ENCODE measurements at regions not wholly inside any gene's neighbourhood (a gene's known extent, or its start where the extent isn't known, plus 50 kb on each side); places are given as distances from the start of the nearest gene placed in this dataset.
A peak's percentile ranks its signal among the peaks of the same experiment; 100 is the strongest.

DNA sequence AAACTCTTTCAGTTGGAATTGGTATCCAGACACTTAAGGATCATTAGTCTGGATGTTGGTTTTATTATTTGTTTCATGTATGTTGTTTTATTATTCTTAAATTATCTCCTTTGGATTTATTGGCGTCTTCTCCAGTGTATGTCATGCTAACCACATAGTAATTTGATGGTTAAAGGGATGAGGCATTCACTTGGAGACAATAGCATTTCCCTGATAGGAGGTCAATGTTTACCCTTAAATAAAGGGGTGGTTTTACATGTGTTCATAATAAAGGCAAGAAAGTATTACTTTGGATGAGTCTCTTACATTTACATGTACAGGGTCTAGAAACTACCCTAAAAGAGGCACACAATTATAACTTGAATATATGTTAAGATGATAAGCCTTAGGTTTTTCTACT lies 51.2 kb upstream of the RNF144B start:
- no peak for DNase-seq (ENCODE audit: insufficient read length, low spot score)
- FAIRE-seq = no peak

DNA sequence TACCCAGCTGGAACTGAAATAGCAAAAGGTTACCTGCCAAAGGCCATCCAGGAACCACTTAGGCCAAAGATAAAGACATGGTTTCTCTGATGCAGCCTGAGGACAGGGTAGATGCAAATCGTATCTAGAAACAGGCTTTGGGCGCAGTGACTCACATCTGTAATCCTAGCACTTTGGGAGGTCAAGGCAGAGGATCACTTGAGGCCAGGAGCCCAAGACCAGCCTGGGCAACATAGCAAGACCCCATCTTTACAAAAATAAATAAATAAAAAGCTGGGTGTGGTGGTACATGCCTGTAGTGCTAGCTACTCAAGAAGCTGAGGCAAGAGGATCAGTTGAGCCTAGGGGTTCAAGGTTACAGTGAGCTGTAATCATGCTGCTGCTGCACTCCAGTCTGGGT lies 52.9 kb upstream of the RNF144B start:
- FAIRE-seq = no peak

DNA sequence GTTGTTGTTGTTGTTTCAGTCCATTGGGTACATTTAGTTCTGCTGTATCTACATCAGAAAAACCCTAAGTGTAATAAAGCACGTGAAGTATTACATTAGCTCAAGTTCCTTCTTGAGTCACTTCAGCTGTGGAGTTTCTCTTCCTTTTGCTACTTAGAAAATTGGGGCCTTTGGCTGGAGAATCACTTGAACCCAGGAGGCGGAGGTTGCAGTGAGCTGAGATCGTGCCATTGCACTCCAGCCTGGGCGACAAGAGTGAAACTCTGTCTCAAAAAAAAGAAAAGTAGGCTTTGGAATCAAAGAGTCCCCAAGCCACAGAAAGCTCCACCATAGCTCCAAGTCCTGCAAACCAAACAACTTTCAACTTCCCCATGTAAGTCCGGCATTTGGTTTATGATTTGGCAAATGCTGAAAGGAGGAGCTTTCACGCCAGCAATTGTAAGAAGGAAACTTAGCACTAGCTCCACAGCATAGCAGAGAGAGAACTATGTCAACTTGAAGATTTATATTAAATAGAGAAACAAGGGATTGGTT lies 56.5 kb upstream of the RNF144B start:
- DNase-seq (ENCODE audit: insufficient read length, low spot score) (no peak), FAIRE-seq (no peak)

More for the DNA sequence above, 52.9 kb upstream of the RNF144B start:
- DNase-seq (ENCODE audit: insufficient read length, low spot score) = no peak

DNA sequence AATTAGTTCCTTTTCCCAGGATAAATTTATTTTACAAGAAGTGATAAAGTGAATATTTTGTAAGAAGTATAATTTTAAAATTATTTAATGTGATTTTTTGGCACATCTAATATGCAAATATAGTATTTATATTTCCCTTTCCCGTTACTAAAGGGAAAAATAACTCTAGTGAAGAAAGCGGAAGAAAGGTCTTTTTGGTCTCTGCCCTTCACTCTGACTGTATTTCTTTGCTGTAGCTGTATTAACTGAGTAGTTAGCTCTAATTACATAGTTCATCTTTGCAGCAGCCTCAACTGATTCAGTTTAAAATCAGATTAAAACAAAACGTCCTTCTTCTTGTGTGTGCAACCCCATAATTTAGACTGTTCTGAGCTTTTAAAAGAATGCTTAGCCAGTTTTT lies 57.4 kb upstream of the RNF144B start:
- FAIRE-seq (no peak), DNase-seq (ENCODE audit: insufficient read length, low spot score) (no peak)

DNA sequence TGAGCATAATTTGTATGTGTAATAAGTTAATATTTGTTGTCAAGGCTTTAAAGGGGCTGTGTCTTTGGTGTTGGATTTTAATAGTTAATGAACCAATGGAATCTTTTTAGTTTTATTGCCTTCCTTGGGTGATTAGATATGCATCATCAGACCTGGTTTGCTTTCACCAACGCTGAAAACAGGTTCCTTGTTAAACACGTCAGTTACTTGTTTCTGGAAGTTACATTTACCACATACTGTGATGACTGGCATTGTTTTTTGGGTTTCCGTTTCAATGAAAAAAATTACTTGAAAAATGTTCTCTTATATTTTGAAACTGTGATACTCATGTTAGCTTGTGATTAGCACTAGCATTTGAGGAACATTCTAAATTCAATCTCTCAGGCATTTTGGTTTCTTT lies 58.6 kb upstream of the RNF144B start:
- FAIRE-seq = no peak

DNA sequence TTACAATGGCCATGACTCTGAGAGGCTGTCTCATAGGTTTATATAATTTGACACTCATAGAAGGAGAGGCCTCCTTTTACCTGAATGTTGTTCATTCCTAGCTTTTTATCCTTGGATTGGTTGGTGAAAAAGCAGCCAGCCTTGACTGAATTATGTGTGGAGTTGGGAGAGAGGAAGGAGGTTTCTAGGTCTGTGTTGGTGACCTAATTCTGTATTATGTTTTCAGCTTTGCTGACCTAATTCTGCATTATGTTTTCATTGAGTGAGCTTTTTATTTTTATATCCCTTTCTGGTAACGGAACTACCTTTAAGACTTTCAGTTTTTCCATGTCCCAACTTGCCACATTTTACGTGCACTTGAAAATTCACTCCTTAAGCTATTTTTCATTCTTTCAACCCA lies 59.1 kb upstream of the RNF144B start:
- DNase-seq (ENCODE audit: insufficient read length, low spot score) (no peak), FAIRE-seq (no peak)

More for the DNA sequence above, 58.6 kb upstream of the RNF144B start:
- DNase-seq (ENCODE audit: insufficient read length, low spot score) = no peak

DNA sequence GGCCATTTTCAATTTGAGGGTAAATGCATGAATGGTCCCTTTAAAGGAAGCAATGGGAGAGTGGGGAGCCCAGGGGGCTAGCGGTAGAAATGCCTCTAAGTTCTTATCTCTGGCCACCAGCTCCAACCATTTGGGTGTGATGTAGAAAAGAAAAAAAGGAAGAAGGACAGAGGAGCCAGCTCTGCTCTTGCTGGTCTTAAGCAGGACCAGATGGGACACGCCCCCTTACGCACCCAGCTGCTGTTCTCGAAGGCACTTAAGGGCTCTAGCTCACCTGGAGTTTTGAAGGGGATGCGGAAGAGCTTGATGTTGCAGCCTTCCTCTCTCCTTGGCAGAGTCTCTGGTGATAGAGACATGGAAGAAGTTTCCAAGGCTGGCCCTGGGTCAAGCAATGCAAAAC lies 59.5 kb upstream of the RNF144B start:
- FAIRE-seq = no peak
- no peak for DNase-seq (ENCODE audit: insufficient read length, low spot score)

DNA sequence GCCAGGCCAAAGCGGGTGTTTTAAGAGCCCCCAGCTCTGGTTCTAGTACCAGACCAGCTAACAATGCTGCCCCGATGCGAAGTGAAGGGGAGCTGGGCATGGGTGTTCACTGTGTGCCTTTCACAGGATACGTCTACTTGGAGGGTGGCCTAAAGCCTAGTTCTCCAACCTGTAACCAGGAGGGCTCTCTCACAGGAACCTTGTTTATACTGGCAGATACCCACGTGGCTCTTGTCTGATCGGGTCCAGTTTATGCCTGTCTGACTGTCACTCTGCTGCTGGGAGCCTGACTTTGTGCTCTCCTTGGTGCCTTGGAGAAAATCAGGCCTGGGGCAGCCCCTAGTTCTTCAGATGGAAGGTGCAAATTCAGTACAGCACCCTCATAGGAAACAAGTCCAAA lies 60.2 kb upstream of the RNF144B start:
- no peak for FAIRE-seq
- no peak for DNase-seq (ENCODE audit: insufficient read length, low spot score)

DNA sequence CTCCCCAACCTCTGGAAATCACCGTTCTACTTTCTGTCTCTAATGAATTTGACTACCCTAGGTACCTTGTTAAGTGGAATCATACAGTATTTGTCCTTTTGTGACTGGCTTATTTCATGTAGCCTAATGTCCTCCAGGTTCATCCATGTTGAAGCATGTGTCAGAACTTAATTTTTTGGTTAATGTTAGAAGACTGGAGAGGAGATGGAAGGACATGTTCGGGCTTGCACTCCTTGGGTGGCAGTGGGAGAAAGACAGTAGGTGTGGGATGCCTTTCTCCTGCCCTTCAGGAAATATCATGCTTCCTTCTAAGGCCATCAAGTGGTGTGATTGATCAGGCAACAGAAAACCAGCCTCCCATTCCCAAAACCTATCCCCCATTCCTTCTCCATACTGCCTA lies 61.1 kb upstream of the RNF144B start:
- FAIRE-seq = no peak

DNA sequence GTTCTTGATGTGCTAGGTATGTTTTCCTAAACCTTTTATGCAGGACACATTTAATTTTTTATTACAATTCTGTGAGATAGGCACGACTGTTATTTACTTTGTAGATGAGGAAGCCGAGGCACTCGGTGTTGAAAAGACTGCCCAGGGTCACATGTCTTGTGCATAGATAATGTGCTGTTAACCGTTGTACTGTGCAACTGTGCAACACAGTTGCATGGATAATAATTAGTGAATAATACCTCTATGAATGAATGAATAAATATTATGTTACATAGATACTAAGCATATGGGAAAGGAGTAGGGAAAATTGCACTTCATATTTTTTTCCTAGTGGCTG lies 60.3 kb upstream of the DEK start:
- DNase-seq (ENCODE audit: insufficient read length, low spot score) = no peak
- FAIRE-seq = no peak

More for the DNA sequence above, 61.1 kb upstream of the RNF144B start:
- no peak for DNase-seq (ENCODE audit: insufficient read length, low spot score)

DNA sequence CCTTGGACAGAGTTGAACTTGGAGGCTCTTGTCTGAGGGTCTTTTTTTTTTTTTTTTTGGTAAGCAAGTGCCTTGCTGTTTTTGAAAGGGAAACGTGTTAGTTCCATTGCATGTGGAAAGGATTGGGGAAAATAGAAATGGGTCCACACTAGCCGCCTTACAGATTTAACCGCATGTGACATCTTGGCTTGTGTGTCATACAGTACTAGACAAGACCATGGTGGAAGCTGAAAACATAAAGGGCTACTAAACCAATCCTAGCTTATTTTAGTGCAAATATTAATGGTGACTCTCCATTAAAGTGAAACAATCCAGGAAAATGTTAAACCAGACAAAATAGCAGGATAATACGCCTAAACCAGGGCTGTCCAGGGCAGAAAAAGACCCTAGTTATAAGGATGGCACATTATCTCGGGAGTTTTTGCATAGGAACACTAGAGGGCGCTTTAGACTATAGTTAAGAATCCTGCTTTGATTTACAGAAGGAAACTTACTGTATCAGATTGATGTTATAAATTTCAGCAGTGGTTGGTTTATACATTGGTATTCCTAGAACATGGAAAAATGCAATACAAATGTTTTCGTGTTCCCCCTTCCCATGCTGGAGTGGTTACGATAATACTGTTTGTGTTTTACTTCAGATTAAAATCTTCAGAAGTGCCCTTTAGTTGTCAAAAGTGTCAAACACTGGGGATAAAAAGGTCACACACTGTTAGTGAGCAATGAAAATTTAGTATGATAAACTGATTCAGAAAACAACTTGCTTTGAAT lies 59.8 kb upstream of the DEK start:
- FAIRE-seq (peak; percentile 77), DNase-seq (ENCODE audit: insufficient read length, low spot score) (peak; percentile 30)

DNA sequence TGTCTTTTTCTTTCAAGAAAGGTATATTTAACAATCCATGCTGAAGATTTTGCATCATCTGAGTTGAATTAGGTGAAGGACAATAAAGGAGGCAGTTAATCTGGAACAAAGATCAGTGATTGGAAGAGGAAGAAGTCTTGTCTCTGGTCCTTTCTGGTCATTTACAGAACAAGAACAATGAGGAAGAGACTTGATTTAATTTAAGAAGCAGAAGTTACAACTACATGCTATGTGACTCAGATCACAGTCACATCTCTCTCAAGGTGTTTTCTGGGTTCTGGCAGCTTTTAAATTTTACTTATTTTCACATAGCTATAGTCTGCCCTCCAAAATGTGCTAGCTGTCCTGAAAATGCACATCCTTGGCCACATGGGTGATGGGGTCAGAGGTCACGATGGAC lies 53.5 kb upstream of the DEK start:
- DNase-seq (ENCODE audit: insufficient read length, low spot score) = no peak
- FAIRE-seq = no peak

DNA sequence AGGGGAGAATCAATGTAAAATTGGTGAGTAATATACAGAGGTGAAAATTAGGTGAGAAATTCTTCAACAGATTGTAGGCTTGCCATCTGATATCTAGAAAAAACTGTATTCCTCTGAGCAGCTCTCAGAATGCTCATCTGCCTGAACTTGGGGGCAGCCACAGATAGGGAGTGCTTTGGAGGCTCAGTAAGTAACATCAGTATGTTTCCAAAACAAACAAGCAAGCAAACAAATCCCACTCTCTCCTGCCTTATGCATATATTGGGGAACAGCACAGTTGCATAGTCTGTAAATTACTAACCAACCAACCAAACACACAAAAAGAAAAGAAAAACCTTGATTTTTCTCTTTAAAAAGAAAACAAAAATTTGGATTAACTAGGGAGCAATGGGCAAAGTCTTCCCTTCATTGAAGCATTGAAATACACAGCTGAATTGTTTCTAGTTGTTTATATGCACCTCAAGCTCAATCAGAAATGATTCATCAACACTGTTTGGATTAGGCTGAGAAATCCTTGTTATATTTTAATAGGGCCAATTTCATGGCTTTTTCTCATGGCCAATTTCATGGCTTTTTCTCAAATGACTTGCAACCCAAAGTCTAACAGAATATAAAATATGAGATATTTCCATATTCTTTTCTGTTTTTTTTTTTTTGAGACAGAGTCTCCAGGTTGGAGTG lies 50.1 kb upstream of the DEK start:
- DNase-seq (ENCODE audit: insufficient read length, low spot score) = no peak
- no peak for FAIRE-seq
